ENCODE measurements at regions not wholly inside any gene's neighbourhood (a gene's known extent, or its start where the extent isn't known, plus 50 kb on each side); places are given as distances from the start of the nearest gene placed in this dataset.

DNA sequence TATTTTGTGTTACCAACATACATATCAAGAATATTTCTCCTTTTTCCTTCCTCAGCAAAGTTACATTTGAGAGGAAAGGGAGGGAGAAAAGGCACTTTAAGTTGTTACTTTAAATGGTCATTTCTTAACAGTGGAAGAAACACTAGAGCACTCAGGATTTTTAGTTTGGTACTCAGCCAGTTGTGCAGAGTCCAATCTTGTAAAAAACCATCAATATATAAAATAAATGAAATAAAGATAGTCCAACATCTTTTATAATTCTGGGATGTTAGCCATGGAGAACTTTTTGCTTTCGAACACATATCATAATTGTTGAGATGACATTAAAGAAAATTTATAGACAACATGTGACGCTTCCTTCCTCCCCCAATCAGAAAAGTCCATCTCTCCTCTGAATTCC is 253.8 kb downstream of the QDPR start:
- TF ChIP-seq EZH2phosphoT487 (IDR thresholded peaks at IDR 0.05; ENCODE audit: insufficient read depth, low read depth) (no peak), EZH2 (IDR thresholded peaks at IDR 0.05; ENCODE audit: insufficient read depth, poor library complexity, severe bottlenecking) (no peak)
